ENCODE measurements at regions not wholly inside any gene's neighbourhood (a gene's known extent, or its start where the extent isn't known, plus 50 kb on each side); places are given as distances from the start of the nearest gene placed in this dataset.

DNA sequence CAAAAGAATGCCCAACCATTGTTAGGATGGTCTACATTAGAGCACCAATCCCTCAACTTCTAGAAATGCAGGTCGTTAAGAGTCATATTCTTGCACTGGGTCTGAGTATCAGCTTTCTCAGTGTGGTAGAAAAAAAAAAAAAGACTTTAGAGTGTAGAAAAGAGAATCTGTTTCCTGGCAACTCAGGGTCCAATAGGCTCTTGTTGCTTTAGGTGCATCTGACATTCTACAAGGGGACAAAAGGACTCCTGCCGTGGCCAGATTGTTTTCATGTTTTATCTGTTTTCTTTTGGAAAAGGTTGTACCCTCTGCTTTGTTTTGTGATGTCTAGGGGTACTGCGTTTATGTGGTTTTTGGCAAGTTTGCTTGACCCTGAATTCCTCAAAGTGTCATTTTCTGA is 105.4 kb upstream of the KCNK2 start (continued):
- TF ChIP-seq, protein P1, sequence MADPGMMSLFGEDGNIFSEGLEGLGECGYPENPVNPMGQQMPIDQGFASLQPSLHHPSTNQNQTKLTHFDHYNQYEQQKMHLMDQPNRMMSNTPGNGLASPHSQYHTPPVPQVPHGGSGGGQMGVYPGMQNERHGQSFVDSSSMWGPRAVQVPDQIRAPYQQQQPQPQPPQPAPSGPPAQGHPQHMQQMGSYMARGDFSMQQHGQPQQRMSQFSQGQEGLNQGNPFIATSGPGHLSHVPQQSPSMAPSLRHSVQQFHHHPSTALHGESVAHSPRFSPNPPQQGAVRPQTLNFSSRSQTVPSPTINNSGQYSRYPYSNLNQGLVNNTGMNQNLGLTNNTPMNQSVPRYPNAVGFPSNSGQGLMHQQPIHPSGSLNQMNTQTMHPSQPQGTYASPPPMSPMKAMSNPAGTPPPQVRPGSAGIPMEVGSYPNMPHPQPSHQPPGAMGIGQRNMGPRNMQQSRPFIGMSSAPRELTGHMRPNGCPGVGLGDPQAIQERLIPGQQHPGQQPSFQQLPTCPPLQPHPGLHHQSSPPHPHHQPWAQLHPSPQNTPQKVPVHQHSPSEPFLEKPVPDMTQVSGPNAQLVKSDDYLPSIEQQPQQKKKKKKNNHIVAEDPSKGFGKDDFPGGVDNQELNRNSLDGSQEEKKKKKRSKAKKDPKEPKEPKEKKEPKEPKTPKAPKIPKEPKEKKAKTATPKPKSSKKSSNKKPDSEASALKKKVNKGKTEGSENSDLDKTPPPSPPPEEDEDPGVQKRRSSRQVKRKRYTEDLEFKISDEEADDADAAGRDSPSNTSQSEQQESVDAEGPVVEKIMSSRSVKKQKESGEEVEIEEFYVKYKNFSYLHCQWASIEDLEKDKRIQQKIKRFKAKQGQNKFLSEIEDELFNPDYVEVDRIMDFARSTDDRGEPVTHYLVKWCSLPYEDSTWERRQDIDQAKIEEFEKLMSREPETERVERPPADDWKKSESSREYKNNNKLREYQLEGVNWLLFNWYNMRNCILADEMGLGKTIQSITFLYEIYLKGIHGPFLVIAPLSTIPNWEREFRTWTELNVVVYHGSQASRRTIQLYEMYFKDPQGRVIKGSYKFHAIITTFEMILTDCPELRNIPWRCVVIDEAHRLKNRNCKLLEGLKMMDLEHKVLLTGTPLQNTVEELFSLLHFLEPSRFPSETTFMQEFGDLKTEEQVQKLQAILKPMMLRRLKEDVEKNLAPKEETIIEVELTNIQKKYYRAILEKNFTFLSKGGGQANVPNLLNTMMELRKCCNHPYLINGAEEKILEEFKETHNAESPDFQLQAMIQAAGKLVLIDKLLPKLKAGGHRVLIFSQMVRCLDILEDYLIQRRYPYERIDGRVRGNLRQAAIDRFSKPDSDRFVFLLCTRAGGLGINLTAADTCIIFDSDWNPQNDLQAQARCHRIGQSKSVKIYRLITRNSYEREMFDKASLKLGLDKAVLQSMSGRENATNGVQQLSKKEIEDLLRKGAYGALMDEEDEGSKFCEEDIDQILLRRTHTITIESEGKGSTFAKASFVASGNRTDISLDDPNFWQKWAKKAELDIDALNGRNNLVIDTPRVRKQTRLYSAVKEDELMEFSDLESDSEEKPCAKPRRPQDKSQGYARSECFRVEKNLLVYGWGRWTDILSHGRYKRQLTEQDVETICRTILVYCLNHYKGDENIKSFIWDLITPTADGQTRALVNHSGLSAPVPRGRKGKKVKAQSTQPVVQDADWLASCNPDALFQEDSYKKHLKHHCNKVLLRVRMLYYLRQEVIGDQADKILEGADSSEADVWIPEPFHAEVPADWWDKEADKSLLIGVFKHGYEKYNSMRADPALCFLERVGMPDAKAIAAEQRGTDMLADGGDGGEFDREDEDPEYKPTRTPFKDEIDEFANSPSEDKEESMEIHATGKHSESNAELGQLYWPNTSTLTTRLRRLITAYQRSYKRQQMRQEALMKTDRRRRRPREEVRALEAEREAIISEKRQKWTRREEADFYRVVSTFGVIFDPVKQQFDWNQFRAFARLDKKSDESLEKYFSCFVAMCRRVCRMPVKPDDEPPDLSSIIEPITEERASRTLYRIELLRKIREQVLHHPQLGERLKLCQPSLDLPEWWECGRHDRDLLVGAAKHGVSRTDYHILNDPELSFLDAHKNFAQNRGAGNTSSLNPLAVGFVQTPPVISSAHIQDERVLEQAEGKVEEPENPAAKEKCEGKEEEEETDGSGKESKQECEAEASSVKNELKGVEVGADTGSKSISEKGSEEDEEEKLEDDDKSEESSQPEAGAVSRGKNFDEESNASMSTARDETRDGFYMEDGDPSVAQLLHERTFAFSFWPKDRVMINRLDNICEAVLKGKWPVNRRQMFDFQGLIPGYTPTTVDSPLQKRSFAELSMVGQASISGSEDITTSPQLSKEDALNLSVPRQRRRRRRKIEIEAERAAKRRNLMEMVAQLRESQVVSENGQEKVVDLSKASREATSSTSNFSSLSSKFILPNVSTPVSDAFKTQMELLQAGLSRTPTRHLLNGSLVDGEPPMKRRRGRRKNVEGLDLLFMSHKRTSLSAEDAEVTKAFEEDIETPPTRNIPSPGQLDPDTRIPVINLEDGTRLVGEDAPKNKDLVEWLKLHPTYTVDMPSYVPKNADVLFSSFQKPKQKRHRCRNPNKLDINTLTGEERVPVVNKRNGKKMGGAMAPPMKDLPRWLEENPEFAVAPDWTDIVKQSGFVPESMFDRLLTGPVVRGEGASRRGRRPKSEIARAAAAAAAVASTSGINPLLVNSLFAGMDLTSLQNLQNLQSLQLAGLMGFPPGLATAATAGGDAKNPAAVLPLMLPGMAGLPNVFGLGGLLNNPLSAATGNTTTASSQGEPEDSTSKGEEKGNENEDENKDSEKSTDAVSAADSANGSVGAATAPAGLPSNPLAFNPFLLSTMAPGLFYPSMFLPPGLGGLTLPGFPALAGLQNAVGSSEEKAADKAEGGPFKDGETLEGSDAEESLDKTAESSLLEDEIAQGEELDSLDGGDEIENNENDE (IDR thresholded peaks at IDR 0.05; ENCODE audit: insufficient replicate concordance, low read length) = no peak
- TF ChIP-seq EP300 (IDR thresholded peaks at IDR 0.05; ENCODE audit: borderline replicate concordance in 1 of 2, low read depth in 2 of 2, low read length in 2 of 2) (no peak), NRF1 (IDR thresholded peaks at IDR 0.05; ENCODE audit: low read depth, low read length) (no peak), CBX8 (IDR thresholded peaks at IDR 0.05; ENCODE audit: borderline replicate concordance, low read depth, low read length) (no peak), EGR1 (IDR thresholded peaks at IDR 0.05; ENCODE audit: borderline replicate concordance, low read depth, low read length) (no peak), RXRA (IDR thresholded peaks at IDR 0.05; ENCODE audit: insufficient read depth, low read depth, low read length) (no peak), HDAC6 (IDR thresholded peaks at IDR 0.05; ENCODE audit: low read depth, low read length) (no peak), ZNF274 (IDR thresholded peaks at IDR 0.05; ENCODE audit: borderline replicate concordance, extremely low read depth, low read length) (no peak), KDM4A (IDR thresholded peaks at IDR 0.05; ENCODE audit: low read depth, low read length, severe bottlenecking) (no peak), TBP (IDR thresholded peaks at IDR 0.05; ENCODE audit: low read depth, low read length) (no peak)
- TF ChIP-seq, protein P2, sequence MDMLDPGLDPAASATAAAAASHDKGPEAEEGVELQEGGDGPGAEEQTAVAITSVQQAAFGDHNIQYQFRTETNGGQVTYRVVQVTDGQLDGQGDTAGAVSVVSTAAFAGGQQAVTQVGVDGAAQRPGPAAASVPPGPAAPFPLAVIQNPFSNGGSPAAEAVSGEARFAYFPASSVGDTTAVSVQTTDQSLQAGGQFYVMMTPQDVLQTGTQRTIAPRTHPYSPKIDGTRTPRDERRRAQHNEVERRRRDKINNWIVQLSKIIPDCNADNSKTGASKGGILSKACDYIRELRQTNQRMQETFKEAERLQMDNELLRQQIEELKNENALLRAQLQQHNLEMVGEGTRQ (IDR thresholded peaks at IDR 0.05; ENCODE audit: low read length) = no peak
